A204.1 (cell line): ENCODE measurements at regions not wholly inside any gene's neighbourhood (a gene's known extent, or its start where the extent isn't known, plus 50 kb on each side); places are given as distances from the start of the nearest gene placed in this dataset.
"Not testable (repeated sequence)": the region's sequence is repeated elsewhere in the genome, so short reads cannot be mapped to it uniquely, and the experiment has no call there.

ENCODE experiments used
- FAIRE-seq: peaks from 2 replicates; lab custom pipeline; 2012; peaks lifted over from hg19 to GRCh38; lab: Jason Lieb, UNC

GRCh38 chr3:16769525-16769924 is 115.2 kb upstream of the PLCL2 start:
- no peak for FAIRE-seq

GRCh38 chr3:16770021-16770420 is 114.7 kb upstream of the PLCL2 start:
- FAIRE-seq = no peak

DNA sequence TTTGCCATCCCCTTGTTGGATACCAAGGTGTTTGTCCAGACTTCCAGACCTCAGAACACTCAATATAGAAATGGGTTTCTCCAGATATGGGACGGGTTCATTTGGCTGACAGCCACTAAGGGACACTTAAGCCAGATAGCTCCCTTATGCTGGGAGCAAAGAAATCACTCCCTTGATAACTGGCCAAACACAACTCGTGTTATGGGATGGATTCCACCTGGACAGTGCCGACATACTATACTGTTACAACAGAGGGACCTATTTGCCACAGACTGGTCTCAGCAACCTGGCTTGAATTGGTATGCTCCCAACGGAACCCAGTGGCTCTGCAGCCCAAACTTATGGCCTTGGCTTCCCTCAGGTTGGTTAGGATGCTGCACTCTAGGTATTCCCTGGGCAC is 114.0 kb upstream of the PLCL2 start:
- no peak for FAIRE-seq

DNA sequence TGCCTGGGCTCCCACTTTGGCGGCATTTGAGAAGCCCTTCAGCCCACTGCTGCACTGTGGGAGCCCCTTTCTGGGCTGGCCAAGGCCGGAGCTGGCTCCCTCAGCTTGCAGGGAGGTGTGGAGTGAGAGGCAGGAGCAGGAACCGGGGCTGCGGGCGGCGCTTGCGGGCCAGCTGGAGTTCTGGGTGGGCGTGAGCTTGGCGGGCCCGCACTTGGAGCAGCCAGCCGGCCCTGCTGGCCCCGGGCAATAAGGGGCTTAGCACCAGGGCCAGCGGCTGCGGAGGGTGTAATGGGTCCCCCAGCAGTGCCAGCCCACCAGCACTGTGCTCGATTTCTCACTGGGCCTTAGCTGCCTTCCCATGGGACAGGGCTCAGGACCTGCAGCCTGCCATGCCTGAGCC is 111.2 kb upstream of the PLCL2 start:
- not testable (repeated sequence) for FAIRE-seq

DNA sequence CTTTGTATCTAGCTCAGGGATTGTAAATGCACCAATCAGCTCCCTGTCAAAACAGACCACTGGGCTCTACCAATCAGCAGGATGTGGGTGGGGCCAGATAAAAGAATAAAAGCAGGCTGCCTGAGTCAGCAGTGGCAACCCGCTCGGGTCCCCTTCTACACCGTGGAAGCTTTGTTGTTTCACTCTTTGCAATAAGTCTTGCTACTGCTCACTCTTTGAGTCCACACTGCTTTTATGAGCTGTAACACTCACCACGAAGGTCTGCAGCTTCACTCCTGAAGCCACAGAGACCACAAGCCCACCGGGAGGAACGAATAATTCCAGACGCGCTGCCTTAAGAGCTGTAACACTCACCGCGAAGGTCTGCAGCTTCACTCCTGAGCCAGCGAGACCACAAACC is 110.2 kb upstream of the PLCL2 start:
- FAIRE-seq = not testable (repeated sequence)

DNA sequence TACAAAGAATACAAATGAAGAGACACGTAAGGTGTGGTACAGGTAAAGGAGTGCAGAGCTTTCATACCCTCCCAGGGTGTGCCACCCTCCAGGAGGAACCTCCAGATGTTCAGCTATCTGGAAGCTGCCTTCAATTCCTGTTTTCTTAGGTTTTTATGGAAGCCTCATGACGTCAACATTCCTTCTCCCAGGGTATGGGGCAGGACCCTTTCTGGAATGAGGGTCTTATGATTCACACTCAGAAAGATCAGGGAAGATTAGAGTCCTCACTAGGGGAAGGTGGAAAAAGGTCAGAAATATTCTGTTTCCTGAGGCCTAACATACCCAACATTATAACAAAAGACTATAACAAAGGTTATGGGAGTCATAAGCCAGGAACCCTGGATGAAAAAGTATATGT is 99.8 kb upstream of the PLCL2 start:
- FAIRE-seq = no peak

DNA sequence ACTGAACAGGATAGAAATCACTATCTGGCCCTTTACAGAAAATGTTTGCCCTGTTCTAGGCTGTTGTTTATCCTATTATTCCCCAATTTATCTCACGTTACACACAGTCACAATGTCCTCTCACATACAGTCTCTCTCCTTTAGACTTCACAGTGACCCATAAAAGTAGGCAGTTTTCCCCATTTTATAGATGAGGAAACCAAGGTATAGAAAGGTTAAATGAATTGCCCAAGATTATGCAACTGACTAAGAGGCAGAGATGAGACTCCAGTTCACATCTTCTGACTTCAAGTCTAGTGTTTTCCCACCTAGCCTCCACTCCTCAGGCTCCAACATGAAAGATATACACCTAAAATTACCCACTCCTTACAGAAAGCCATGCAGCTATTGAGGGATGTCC is 99.3 kb upstream of the PLCL2 start:
- FAIRE-seq = no peak

- no peak for FAIRE-seq
These were observed 96.2 kb upstream of the PLCL2 start for GRCh38 chr3:16788440-16789056.

DNA sequence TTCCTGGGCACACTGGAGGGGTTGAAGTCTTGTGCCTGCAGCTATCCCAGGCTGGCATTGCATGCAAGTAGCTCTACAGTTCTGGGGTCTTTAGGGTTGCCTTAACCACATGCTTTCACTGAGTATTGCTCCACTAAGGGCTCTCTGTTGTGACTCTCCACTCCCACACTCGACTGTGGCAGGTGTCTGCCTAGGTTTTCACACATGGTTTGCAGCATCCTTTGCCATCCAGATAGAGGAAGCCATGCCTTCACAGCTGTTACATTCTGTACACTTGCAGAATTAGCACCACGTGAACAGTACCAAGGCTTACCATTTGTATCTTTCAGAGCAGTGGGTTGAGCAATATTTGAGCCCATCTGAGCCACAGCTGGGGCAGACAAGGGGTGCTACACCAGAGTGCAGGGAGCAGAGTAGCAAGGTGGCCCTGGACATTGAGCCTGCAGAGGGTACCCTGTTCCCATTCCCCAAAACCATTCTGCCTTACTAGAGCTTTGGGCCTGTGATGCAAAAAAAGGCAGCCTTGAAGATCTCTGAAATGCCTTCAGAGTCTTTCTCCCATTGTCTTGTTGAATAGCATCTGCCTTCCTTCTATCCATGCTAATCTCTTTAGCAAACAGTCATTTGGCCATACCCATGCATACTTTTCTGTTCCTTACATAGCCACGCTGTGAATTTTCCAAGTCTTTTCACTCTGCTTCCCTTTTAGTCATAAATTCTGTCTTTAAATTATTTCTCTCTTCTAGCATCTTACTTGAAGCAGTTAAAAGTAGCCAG is 95.2 kb upstream of the PLCL2 start:
- FAIRE-seq = no peak

GRCh38 chr3:16790432-16791400 is 94.0 kb upstream of the PLCL2 start:
- no peak for FAIRE-seq

DNA sequence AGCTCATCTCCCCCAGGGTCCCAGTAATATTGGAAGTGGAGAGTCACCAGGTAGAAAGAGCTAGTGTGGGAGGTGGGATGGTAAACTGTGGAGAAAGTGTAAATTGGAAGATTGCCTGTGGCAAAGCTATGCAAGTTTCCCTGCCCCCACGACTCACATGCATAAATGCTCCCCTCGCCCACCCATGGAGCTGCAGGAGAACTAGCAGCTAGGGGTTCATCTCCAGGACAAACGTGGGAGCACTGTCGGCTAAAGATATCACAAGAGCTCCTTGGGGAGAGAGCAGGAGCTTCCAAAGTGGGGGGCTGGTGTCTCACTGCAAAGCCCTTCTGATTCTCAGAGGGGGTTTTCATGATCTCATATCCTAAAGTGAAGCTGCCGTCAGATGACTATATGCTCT is 91.4 kb upstream of the PLCL2 start:
- FAIRE-seq = no peak

GRCh38 chr3:16794257-16794656 is 90.5 kb upstream of the PLCL2 start:
- FAIRE-seq = no peak

- no peak for FAIRE-seq
These were observed 89.2 kb upstream of the PLCL2 start for GRCh38 chr3:16795581-16795980.

GRCh38 chr3:16797831-16798230 is 86.9 kb upstream of the PLCL2 start:
- FAIRE-seq = no peak

DNA sequence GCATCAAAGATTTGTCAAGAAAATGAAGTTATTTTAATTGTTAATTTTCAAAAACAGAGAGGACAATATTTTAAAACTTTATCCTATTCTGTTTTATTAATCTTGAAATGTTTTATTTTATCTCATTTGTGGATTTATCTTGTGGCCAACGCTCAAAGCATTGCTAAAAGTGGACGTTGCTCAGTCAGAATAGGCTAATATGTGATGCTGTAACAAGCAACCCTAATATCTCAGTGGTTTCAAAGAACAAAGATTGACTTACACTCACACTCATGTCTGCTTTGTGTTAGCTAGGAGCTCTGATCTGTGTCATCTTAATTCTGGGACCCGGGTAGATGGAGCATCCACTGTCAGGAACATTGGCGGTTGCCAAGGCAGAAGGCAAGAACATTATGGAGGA is 86.0 kb upstream of the PLCL2 start:
- no peak for FAIRE-seq

DNA sequence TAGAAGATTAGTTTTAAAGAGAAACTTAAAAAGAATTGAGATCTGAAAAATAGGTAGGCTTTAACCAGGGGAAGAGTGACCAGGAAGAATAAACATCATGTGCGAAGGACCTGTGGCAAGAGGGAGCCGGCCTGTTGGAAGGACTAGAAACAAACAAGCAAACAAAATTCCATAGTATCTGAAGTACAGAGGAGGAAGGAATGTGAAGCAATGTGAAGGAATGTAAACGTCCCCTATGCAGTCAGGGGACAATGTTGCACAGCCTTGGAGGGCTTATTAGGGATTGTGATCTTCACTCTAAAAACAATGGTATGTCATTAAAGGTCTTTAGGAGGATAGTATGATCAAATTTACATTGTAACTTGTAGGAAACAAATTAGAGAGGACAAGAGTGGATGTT is 84.4 kb upstream of the PLCL2 start:
- no peak for FAIRE-seq

GRCh38 chr3:16801223-16801622 is 83.5 kb upstream of the PLCL2 start:
- no peak for FAIRE-seq

- FAIRE-seq = no peak
These were observed 83.1 kb upstream of the PLCL2 start for GRCh38 chr3:16801698-16802097.

GRCh38 chr3:16802389-16802788 is 82.4 kb upstream of the PLCL2 start:
- no peak for FAIRE-seq

GRCh38 chr3:16803019-16803418 is 81.7 kb upstream of the PLCL2 start:
- FAIRE-seq = no peak

- FAIRE-seq = no peak
These were observed 77.4 kb upstream of the PLCL2 start for GRCh38 chr3:16807391-16807790.

- no peak for FAIRE-seq
These were observed 76.2 kb upstream of the PLCL2 start for GRCh38 chr3:16808393-16809107.
